ENCODE measurements at regions not wholly inside any gene's neighbourhood (a gene's known extent, or its start where the extent isn't known, plus 50 kb on each side); places are given as distances from the start of the nearest gene placed in this dataset.
A peak's percentile ranks its signal among the peaks of the same experiment; 100 is the strongest.
"Not testable (repeated sequence)": the region's sequence is repeated elsewhere in the genome, so short reads cannot be mapped to it uniquely, and the experiment has no call there.

- DNase-seq: no peak
- intact Hi-C loops (cut with micrococcal nuclease): no loop called here
- Histone ChIP-seq H3K27me3 (ENCODE audit: control insufficient read depth in 2 of 2, insufficient read depth in 2 of 2, low read length in 2 of 2) (no peaks in the 10 kb centered on the region), H3K36me3 (ENCODE audit: control insufficient read depth in 2 of 3, insufficient read depth in 3 of 3, low read length in 3 of 3) (no peaks in the 10 kb centered on the region), H3K4me3 (ENCODE audit: low read length) (no peak overlapping the region), H3K9me3 (ENCODE audit: control insufficient read depth in 2 of 3, low read length in 3 of 3) (peaks cover 0 to 8% (median 0%) of the 10 kb centered on the region in 3 experiments), H3K27ac (ENCODE audit: low read depth, low read length) (no peak overlapping the region), H3K4me1 (ENCODE audit: control insufficient read depth in 2 of 2, insufficient read depth in 2 of 2, low read length in 2 of 2) (no peaks in the 10 kb centered on the region)
- no peak overlapping the region for H3K4me3 Mint-ChIP-seq
- peaks cover 0 to 21% (median 8%) of the 10 kb centered on the region in 11 donors for H3K9me3 Mint-ChIP-seq
- peak; percentile 71 for ATAC-seq
- ChIA-PET CTCF (no interaction called here), POLR2A (no interaction called here)
- H3K4me1 Mint-ChIP-seq: peaks cover 0 to 2% (median 0%) of the 10 kb centered on the region in 7 donors
- H3K36me3 Mint-ChIP-seq: peaks cover 0 to 12% (median 5%) of the 10 kb centered on the region in 5 donors
- no peak overlapping the region for H3K27ac Mint-ChIP-seq
- peaks cover 0 to 2% (median 0%) of the 10 kb centered on the region in 5 donors for H3K27me3 Mint-ChIP-seq
Observed at GRCh38 chr1:228842094-228842775, 107.0 kb downstream of the RHOU start.

- no peaks in the 10 kb centered on the region for H3K4me1 ChIP-seq (ENCODE audit: control insufficient read depth in 2 of 2, insufficient read depth in 2 of 2, low read length in 2 of 2)
- DNase-seq: no peak
- H3K9me3 ChIP-seq (ENCODE audit: control insufficient read depth in 2 of 3, low read length in 3 of 3): peaks cover 0 to 8% (median 0%) of the 10 kb centered on the region in 3 experiments
- Mint-ChIP-seq H3K27me3 (peaks cover 0 to 10% (median 0%) of the 10 kb centered on the region in 5 donors), H3K9me3 (peaks cover 0 to 21% (median 8%) of the 10 kb centered on the region in 11 donors), H3K36me3 (peaks cover 0 to 12% (median 5%) of the 10 kb centered on the region in 5 donors), H3K27ac (no peak overlapping the region), H3K4me1 (peaks cover 0 to 11% (median 0%) of the 10 kb centered on the region in 7 donors), H3K4me3 (no peak overlapping the region)
- H3K27me3 ChIP-seq (ENCODE audit: control insufficient read depth in 2 of 2, insufficient read depth in 2 of 2, low read length in 2 of 2): no peaks in the 10 kb centered on the region
- intact Hi-C loops (cut with micrococcal nuclease): no loop called here
- POLR2A ChIA-PET: no interaction called here
- H3K4me3 ChIP-seq (ENCODE audit: low read length): no peak overlapping the region
- H3K27ac ChIP-seq (ENCODE audit: low read depth, low read length): no peak overlapping the region
- CTCF ChIA-PET: no interaction called here
- H3K36me3 ChIP-seq (ENCODE audit: control insufficient read depth in 2 of 3, insufficient read depth in 3 of 3, low read length in 3 of 3): no peaks in the 10 kb centered on the region
- ATAC-seq: no peak
Observed at GRCh38 chr1:228845101-228845500, 109.8 kb downstream of the RHOU start.

- peaks cover 0 to 12% (median under 1%) of the 10 kb centered on the region in 5 donors for H3K27me3 Mint-ChIP-seq
- Histone ChIP-seq H3K9me3 (ENCODE audit: control insufficient read depth in 2 of 3, low read length in 3 of 3) (peaks cover 0 to 8% (median 0%) of the 10 kb centered on the region in 3 experiments), H3K36me3 (ENCODE audit: control insufficient read depth in 2 of 3, insufficient read depth in 3 of 3, low read length in 3 of 3) (no peaks in the 10 kb centered on the region), H3K27me3 (ENCODE audit: control insufficient read depth in 2 of 2, insufficient read depth in 2 of 2, low read length in 2 of 2) (no peaks in the 10 kb centered on the region), H3K4me3 (ENCODE audit: low read length) (no peak overlapping the region), H3K27ac (ENCODE audit: low read depth, low read length) (no peak overlapping the region), H3K4me1 (ENCODE audit: control insufficient read depth in 2 of 2, insufficient read depth in 2 of 2, low read length in 2 of 2) (no peaks in the 10 kb centered on the region)
- no peak overlapping the region for H3K4me3 Mint-ChIP-seq
- peaks cover 0 to 11% (median 0%) of the 10 kb centered on the region in 7 donors for H3K4me1 Mint-ChIP-seq
- ChIA-PET CTCF (no interaction called here), POLR2A (interaction anchor here (0.5 to 1.8 kb wide), 2 partner anchors 9 to 29 kb away, joined by 3 to 7 read pairs; no protein-coding TSS in a partner anchor)
- H3K36me3 Mint-ChIP-seq: peaks cover 0 to 12% (median 5%) of the 10 kb centered on the region in 5 donors
- intact Hi-C loops (cut with micrococcal nuclease): no loop called here
- H3K9me3 Mint-ChIP-seq: peaks cover 0 to 19% (median 8%) of the 10 kb centered on the region in 11 donors
- no peak for ATAC-seq
- DNase-seq: no peak
- H3K27ac Mint-ChIP-seq: peak overlapping the region in 1 of 9 donors; percentile 20
Observed at GRCh38 chr1:228846952-228847351, 111.7 kb downstream of the RHOU start.

GRCh38 chr1:228847451-228847850, 112.2 kb downstream of the RHOU start:
- peaks cover 0 to 17% (median 8%) of the 10 kb centered on the region in 11 donors for H3K9me3 Mint-ChIP-seq
- H3K9me3 ChIP-seq (ENCODE audit: control insufficient read depth in 2 of 3, low read length in 3 of 3); H3K4me3 ChIP-seq (ENCODE audit: low read length); H3K4me3 Mint-ChIP-seq; CTCF ChIA-PET; H3K27ac ChIP-seq (ENCODE audit: low read depth, low read length); intact Hi-C loops (cut with micrococcal nuclease); H3K4me1 ChIP-seq (ENCODE audit: control insufficient read depth in 2 of 2, insufficient read depth in 2 of 2, low read length in 2 of 2); H3K27me3 ChIP-seq (ENCODE audit: control insufficient read depth in 2 of 2, insufficient read depth in 2 of 2, low read length in 2 of 2); H3K36me3 ChIP-seq (ENCODE audit: control insufficient read depth in 2 of 3, insufficient read depth in 3 of 3, low read length in 3 of 3); ATAC-seq; H3K27ac Mint-ChIP-seq: not testable (repeated sequence)
- peak in 1 of 9 donors; percentile 9 for DNase-seq
- H3K36me3 Mint-ChIP-seq: peaks cover 0 to 12% (median 4%) of the 10 kb centered on the region in 5 donors
- peaks cover 0 to 11% (median 0%) of the 10 kb centered on the region in 7 donors for H3K4me1 Mint-ChIP-seq
- POLR2A ChIA-PET: interaction anchor here (0.5 to 1.8 kb wide), 2 partner anchors 9 to 28 kb away, joined by 3 to 7 read pairs; no protein-coding TSS in a partner anchor
- peaks cover 0 to 12% (median 5%) of the 10 kb centered on the region in 5 donors for H3K27me3 Mint-ChIP-seq

- H3K9me3 Mint-ChIP-seq: peaks cover 0 to 7% (median under 1%) of the 10 kb centered on the region in 11 donors
- peak overlapping the region in 1 of 9 donors; percentile 34 for H3K27ac Mint-ChIP-seq
- no peaks in the 10 kb centered on the region for H3K27me3 ChIP-seq (ENCODE audit: control insufficient read depth in 2 of 2, insufficient read depth in 2 of 2, low read length in 2 of 2)
- no peaks in the 10 kb centered on the region for H3K4me1 ChIP-seq (ENCODE audit: control insufficient read depth in 2 of 2, insufficient read depth in 2 of 2, low read length in 2 of 2)
- ChIA-PET POLR2A (no interaction called here), CTCF (no interaction called here)
- H3K27ac ChIP-seq (ENCODE audit: low read depth, low read length): no peak overlapping the region
- H3K9me3 ChIP-seq (ENCODE audit: control insufficient read depth in 2 of 3, low read length in 3 of 3): no peaks in the 10 kb centered on the region
- ATAC-seq: no peak
- H3K36me3 ChIP-seq (ENCODE audit: control insufficient read depth in 2 of 3, insufficient read depth in 3 of 3, low read length in 3 of 3): no peaks in the 10 kb centered on the region
- peaks cover 0 to 2% (median 0%) of the 10 kb centered on the region in 5 donors for H3K36me3 Mint-ChIP-seq
- intact Hi-C loops (cut with micrococcal nuclease): no loop called here
- DNase-seq: no peak
- H3K27me3 Mint-ChIP-seq: peaks cover 0 to 12% (median 5%) of the 10 kb centered on the region in 5 donors
- no peak overlapping the region for H3K4me3 Mint-ChIP-seq
- H3K4me3 ChIP-seq (ENCODE audit: low read length): no peak overlapping the region
- peaks cover 0 to 11% (median 0%) of the 10 kb centered on the region in 7 donors for H3K4me1 Mint-ChIP-seq
Observed at GRCh38 chr1:228848406-228848805, 113.1 kb downstream of the RHOU start.

GRCh38 chr1:228849011-228849541, 113.8 kb downstream of the RHOU start:
- Histone ChIP-seq H3K27ac (ENCODE audit: low read depth, low read length) (no peak overlapping the region), H3K4me3 (ENCODE audit: low read length) (no peak overlapping the region), H3K4me1 (ENCODE audit: control insufficient read depth in 2 of 2, insufficient read depth in 2 of 2, low read length in 2 of 2) (no peaks in the 10 kb centered on the region), H3K9me3 (ENCODE audit: control insufficient read depth in 2 of 3, low read length in 3 of 3) (no peaks in the 10 kb centered on the region), H3K27me3 (ENCODE audit: control insufficient read depth in 2 of 2, insufficient read depth in 2 of 2, low read length in 2 of 2) (no peaks in the 10 kb centered on the region), H3K36me3 (ENCODE audit: control insufficient read depth in 2 of 3, insufficient read depth in 3 of 3, low read length in 3 of 3) (no peaks in the 10 kb centered on the region)
- peaks cover 0 to 4% (median 0%) of the 10 kb centered on the region in 11 donors for H3K9me3 Mint-ChIP-seq
- ATAC-seq (no peak), DNase-seq (peak in 1 of 9 donors; percentile 16)
- no peaks in the 10 kb centered on the region for H3K36me3 Mint-ChIP-seq
- H3K27me3 Mint-ChIP-seq: peaks cover 0 to 18% (median 5%) of the 10 kb centered on the region in 5 donors
- CTCF ChIA-PET: no interaction called here
- H3K4me1 Mint-ChIP-seq: peaks cover 0 to 11% (median 0%) of the 10 kb centered on the region in 7 donors
- no peak overlapping the region for H3K4me3 Mint-ChIP-seq
- peak overlapping the region in 1 of 9 donors; percentile 37 for H3K27ac Mint-ChIP-seq
- POLR2A ChIA-PET: interaction anchor here (0.6 kb wide), 1 partner anchor 797 kb away, joined by 3 read pairs; no protein-coding TSS in a partner anchor
- intact Hi-C loops (cut with micrococcal nuclease): no loop called here

Data from naive thymus-derived CD4-positive, alpha-beta T cell (primary cell).